ENCODE measurements at regions not wholly inside any gene's neighbourhood (a gene's known extent, or its start where the extent isn't known, plus 50 kb on each side); places are given as distances from the start of the nearest gene placed in this dataset.
"Not testable (repeated sequence)": the region's sequence is repeated elsewhere in the genome, so short reads cannot be mapped to it uniquely, and the experiment has no call there.

DNA sequence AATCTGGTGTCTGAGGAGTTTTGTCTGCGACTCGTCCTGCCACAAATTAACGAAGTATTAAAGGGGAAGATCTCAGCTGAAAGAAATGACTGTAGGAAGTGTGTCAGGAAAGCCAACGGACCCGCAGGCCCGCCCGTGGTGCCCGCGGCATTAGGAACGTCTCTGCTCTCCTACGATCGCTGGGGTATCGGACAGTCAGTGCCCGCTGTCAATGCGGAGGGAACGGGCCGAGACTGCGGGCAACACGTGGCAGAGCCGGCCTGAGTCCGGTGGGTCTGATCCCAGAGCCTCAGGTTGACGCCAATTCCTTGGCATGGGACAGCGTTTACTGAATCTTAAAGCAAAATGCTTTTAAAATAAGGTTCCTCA is 128.7 kb downstream of the KBTBD2 start:
- DNase-seq (ENCODE audit: insufficient read length, low spot score) (no peak), FAIRE-seq (no peak)
- TF ChIP-seq, protein P1, sequence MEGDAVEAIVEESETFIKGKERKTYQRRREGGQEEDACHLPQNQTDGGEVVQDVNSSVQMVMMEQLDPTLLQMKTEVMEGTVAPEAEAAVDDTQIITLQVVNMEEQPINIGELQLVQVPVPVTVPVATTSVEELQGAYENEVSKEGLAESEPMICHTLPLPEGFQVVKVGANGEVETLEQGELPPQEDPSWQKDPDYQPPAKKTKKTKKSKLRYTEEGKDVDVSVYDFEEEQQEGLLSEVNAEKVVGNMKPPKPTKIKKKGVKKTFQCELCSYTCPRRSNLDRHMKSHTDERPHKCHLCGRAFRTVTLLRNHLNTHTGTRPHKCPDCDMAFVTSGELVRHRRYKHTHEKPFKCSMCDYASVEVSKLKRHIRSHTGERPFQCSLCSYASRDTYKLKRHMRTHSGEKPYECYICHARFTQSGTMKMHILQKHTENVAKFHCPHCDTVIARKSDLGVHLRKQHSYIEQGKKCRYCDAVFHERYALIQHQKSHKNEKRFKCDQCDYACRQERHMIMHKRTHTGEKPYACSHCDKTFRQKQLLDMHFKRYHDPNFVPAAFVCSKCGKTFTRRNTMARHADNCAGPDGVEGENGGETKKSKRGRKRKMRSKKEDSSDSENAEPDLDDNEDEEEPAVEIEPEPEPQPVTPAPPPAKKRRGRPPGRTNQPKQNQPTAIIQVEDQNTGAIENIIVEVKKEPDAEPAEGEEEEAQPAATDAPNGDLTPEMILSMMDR (IDR thresholded peaks at IDR 0.05; ENCODE audit: insufficient read depth, missing control alignments): no peak

DNA sequence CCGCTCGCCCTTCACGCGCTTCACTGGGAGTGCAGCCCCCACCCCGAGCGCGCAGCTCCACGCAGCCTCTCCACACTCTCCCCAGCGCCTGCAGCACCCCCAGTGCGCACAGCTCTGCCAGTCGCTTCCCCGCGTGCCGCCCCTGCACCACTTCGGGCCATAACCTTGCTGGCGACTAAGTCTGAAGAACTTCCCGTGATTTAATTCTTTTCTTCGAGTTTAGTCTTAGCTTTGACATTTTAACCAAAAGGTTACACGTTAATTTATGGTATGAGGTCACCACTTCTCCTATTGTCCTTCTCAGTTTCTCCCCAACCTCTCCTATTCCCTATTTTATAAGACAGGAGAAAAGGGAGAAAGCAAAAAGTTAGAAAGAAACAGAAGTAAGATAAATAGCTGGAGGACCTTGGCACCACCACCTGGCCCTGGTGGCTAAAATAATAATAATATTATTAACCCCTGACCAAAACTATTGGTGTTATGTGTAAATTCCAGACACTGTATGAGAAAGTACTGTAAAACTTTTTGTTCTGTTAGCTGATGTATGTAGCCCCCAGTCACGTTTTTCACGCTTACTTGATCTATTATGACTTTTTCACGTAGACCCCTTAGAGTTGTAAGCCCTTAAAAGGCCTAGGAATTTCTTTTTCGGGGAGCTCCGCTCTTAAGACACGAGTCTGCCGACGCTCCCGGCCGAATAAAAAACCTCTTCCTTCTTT is 129.2 kb downstream of the KBTBD2 start:
- not testable (repeated sequence) for FAIRE-seq; DNase-seq (ENCODE audit: insufficient read length, low spot score)

DNA sequence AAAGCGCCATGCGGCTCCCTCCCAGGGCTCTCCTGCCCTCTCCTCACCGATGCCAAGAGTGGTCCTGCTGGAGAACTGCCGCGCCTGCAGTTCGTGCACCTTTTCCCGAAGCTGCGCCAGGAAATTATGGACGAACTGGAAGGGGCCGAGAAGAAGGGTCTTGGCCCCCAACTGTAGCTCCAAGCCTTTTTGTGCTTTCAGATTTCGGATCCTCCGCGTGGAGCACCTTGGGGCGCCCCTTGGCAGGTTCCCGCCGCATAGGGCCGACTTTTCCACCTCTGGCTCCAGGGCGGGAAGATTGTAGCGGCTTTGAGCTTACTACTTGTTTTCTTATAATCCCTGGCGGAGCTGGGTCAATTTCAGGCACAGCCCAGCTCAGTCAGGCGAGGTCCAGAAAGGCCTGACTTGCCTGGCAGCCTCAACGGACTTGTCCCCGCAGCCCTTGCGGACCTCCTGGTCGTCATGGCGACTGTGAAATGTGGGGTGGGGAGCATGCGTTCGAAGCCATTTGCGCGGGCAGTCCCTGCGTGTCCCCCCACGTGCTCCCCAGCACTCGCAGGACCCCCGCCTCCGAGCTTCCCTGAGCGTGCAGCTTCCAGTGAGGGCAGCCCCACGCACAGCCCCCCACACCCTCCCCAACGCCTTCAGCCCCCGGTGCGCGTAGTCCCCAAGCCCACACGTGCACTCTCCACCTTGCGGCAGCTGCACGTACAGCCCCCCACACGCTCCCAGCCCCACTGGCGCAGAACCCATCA is 129.9 kb downstream of the KBTBD2 start:
- TF ChIP-seq, protein P1 (IDR thresholded peaks at IDR 0.05; ENCODE audit: insufficient read depth, missing control alignments): no peak
- no peak for FAIRE-seq
- no peak for DNase-seq (ENCODE audit: insufficient read length, low spot score)

DNA sequence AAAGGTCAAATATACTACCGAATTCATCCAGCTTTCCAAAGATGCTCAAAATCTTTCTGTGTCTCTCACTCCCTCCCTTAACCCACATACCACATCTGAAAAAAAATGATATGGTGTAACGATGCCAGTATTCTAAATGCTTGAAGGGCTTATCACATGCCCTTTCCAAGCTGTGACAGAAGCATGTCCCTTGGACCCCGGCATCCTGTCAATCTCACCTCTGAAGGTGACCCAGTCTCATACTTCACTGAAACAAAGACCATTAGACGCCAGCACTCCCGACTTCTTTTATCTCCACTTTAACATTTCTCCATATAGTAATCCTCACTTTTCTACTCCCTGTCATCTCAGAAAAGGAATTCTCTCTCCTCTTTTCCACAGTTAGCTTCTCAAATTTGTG is 130.8 kb downstream of the KBTBD2 start:
- not testable (repeated sequence) for DNase-seq (ENCODE audit: insufficient read length, low spot score); FAIRE-seq

DNA sequence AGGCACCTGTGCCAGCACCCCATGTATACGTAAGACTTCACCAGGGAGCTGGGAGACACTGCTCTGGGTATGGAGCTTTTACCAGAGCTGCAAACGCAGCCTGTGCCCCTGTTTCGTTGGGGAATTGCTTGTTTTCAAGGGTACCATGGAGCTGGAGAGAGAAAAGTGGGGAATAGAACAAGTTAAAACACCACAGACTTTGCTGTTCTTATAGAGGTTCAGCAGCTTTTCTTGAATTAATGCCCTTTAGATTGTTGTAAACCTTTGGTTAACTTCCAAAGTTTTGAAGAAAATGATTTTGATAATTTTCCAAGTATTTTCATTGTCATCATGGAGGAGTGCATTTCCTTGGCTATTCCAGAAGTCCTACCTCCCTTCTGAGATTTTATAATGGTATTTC is 131.7 kb downstream of the KBTBD2 start:
- FAIRE-seq; DNase-seq (ENCODE audit: insufficient read length, low spot score): not testable (repeated sequence)

DNA sequence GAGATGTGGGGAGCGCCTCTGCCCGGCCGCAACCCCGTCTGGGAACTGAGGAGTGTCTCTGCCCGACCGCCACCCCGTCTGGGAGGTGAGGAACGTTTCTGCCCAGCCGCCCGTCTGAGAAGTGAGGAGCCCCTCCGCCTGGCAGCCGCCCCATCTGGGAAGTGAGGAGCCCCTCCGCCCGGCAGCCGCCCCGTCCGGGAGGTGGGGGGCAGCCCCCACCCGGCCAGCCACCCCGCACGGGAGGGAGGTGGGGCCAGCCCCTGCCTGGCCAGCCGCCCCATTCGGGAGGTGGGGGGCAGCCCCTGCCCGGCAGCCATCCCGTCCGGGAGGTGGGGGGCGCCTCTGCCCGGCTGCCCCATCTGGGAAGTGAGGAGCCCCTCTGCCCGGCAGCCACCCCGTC is 137.7 kb downstream of the KBTBD2 start:
- not testable (repeated sequence) for DNase-seq (ENCODE audit: insufficient read length, low spot score); FAIRE-seq

DNA sequence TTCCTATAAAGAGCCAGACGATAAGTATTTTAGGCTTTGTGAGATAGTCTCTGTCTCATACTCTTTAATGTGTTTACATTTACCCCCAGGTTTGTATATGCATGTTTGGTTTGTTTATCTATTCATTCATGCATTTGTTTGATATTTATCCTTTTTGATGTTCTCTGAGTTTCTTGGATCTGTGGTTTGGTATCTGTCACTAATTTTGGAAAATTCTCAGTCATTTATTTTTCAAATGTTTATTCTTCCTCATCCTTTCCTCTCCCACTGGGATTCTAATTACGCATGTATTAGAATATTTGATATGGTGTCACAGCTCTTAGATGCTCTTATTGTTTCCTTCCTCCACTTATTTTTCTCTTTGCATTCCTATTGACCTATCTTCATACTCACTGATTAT is 143.2 kb downstream of the KBTBD2 start:
- FAIRE-seq; DNase-seq (ENCODE audit: insufficient read length, low spot score): not testable (repeated sequence)

DNA sequence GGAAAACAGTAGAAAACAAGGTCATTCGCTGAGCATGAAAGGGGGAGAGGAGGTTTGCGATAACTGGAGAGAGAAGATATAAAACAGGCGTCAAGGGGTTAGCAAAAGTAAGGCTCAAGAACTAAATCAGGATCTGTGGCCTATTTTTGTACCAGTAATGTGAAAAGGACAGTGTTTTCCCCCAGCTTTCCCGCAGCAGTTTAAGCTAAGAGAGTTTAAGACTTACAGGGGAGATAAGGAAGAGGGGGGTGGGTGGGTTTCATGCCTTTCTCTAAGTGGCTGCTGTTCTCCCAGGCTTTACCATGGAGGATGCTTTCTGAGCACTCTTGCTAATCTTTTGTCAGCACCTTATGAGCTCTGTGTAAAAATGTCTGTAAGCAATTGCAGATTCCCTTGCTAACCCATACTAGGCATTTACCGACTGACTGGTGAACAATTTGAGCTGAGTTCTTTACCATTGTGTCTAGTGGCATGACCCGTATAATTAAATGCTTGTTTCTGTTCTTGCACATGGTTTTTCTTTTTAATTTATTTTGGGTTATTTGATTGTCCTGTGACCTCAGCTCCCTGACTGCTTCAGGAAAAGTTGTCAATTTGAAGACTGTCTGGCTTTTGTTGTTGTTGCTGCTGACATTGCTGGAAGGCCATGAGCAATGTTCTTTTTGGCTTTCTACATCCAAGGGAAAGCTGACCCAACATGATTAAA is 144.0 kb downstream of the KBTBD2 start:
- DNase-seq (ENCODE audit: insufficient read length, low spot score); FAIRE-seq: not testable (repeated sequence)

DNA sequence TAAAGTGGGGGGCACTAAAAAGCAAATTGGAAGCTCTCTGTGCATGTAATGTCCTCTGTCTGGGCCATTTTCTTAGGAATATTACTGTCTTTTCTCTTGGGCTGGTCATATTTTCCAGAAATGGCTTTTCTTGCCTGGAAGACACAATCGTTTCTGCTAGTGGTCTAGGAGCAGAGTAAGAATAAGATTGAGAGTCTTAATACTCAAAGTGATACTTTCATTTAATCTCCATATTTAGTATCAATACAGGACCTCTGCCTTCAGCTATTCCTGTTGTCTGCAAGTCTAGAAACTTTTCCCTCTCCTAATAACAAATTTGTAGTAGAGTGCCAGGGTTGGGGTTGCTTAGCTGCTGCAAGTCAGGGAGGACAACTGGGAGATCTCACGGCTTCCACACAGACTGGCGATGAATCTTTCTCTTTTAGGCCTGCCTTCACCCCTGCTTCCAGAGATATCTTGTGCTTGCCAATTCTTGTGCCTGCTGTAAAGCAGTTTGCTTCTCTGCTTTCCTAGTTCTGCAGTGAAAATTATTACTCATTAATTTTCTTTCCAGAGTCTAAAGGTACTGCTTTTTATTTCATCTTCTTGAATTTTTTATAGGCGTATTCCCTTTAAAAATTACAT is 149.6 kb downstream of the KBTBD2 start:
- not testable (repeated sequence) for FAIRE-seq; DNase-seq (ENCODE audit: insufficient read length, low spot score)

DNA sequence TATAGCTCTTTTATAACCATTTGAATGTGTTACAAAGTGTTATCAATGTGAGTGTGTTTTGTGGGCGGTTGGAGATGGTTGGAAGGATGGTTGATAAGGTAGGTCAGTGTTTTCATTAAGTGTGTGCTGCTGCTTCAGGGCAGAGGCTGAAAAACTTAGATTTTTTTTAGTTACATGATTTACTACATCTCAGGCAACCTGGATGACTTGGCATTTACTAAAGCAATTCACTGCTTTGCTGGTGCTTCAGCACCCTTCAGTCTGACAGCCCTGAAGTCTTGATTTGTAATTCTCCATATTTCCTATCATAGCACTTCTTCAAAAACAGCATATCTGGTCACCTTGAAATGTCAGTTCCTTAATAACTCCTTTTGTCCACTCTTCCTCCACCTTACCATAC is 151.8 kb downstream of the KBTBD2 start:
- FAIRE-seq; DNase-seq (ENCODE audit: insufficient read length, low spot score): not testable (repeated sequence)

DNA sequence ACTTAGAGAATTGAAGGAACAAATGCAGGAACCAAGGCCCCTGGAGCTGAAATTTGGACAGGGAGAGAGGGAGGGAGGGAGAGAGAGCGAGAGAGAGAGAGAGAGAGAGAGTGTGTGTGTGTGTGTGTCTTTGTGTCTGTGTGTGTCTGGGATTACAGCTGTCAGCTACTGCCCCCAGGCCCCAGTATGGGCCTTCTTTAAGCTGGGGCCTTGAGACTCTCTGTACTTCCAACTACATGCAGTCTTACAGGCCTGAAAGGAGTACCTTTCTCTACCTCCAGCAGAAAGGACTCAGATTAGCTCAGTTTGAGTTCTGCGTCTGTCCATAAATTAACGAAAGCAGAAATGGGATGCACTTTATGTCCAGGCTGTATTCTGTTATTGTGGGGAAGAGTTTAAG is 153.2 kb downstream of the KBTBD2 start:
- FAIRE-seq; DNase-seq (ENCODE audit: insufficient read length, low spot score): not testable (repeated sequence)

DNA sequence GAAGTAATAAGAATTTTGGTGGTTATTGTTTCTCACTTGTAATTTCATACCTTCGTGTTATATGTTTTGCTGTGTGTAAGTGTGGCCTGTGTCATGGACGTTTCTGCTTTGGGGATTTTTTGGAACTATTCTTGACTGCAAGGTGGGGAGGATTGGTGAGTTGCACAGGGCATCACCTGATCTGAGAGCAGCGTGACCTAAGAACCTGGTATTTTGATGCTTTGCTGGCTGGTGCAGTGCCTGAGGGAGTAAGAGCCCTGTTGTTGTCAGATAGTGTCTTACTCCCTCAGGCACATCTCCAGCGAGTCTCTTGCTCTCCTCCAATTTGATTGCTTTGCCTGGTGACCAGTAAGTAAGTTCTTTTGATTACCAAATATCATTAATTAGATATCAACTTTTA is 158.8 kb downstream of the KBTBD2 start:
- DNase-seq (ENCODE audit: insufficient read length, low spot score); FAIRE-seq: not testable (repeated sequence)

DNA sequence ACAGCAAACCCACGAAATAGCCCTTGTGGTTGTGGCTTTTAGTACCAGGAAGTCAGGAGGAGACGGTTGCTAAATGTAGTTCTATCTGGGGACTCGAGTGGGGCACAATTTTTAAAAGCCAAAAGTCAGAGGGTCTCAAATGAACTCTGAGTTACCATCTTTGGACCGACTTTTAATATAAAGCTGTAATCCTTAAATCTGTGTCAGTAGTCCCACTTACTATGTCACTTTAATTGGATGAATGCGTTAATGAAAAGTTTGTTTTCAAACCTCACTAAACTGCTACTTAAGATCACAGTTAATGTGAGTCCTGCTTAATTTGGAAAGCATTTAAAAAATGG is 162.3 kb downstream of the KBTBD2 start:
- FAIRE-seq; DNase-seq (ENCODE audit: insufficient read length, low spot score): not testable (repeated sequence)

DNA sequence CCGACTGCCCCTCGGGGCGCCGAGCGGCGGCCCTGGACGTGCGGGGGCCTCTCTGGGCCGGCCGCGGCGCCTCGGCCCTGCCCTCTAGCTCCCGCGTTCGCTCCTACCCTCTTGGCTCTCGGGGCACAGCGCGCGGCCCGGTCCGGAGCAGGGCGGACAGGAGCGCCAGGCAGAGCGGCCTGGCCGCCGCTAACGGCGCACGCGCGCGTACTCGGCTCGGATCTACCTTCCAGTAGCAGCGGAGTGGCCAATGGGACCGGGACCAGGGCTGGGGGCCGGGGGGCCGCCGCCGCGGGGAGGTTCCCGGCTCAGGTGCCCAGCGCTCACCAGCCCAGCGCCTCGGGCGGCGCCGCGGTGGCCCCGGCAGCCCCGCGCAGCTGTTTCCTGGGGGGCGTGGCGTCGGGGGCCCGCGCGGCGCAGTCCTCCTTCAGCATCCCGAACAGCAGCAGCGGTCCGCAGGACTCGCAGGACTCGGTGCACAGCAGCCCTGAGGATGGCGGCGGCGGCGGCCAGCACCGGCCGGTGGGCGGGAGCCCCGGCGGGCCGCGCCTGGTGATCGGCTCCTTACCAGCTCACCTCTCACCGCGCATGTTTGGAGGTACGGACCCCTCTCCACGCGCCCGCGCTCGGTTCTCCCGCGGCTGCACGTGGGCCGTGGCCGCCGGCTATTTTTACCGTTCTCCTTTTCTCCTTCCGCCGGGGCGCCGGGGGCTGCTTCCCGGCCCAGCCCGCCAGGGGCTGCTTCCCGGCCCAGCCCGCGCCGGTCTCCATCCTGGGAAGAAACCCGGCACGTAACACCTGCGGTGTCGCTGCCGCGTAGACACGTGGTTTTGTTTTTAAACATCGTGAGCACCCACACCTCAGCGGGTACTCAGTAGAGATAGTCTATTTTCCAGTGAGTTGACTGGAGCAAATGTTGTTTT is 162.9 kb downstream of the KBTBD2 start:
- FAIRE-seq; DNase-seq (ENCODE audit: insufficient read length, low spot score): not testable (repeated sequence)

DNA sequence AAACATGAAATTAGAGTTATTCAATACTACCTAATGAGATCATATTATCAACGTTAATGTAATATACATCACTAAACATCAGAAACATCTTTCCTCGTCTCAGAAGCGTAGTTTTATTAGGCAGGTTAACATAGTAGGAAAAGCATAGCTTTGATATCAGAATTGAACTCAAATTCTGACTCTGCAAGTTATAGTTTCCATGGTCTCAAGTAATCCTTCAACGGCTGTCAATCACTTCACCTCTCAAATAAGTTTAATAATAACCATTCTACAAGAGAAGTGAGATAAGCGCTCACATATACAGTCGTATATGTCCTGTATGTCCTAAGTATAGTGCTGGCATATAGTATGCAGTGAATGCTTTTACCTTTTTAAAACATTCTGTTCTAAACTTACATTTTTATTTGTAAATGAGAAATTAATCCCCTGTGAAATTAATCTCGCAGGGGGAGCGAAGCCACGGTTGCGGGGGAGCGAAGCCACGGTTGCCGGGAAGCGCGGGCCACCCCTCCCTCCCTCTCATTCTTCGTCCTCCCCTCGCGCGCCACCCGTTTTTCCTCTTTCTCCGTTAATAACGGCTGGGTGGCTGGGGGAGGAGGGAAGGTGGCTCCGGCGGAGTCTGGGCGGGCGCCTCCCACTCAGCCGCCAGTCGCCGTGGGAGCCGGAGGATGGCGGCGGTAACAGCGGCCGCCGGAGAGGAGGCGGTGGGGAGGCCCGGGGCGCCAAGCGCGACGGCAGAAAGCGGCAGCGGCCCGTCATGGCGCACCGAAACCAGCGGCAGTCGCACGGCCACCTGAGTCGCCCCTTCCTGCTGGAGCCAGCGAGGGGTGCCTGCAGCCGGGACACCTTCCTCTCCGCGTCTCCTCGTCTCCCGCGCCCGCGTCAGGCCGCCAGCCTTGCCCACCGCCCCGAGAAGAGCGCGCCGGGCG is 163.8 kb downstream of the KBTBD2 start:
- not testable (repeated sequence) for FAIRE-seq; DNase-seq (ENCODE audit: insufficient read length, low spot score)

Measured in D721Med (cell line).